OCI-LY1 (cell line): ENCODE measurements at regions not wholly inside any gene's neighbourhood (a gene's known extent, or its start where the extent isn't known, plus 50 kb on each side); places are given as distances from the start of the nearest gene placed in this dataset.

ENCODE experiments used
- CTCF ChIP-seq: fragments of 200-600 bp; sonication (generic), shearing (Covaris generic); IDR thresholded peaks from 2 replicates; pipeline ENCODE4 v1.5.1; 2017; ENCODE audit warnings: mild to moderate bottlenecking, antibody characterized with exemption, low read length, moderate library complexity, mixed read lengths
- EZH2 ChIP-seq: fragments of 200-600 bp; sonication (generic), shearing (Covaris generic); IDR thresholded peaks from 2 replicates; pipeline ENCODE4 v1.8.0; 2017; ENCODE audit warnings: borderline replicate concordance, mixed run types, mild to moderate bottlenecking, antibody characterized with exemption, low read length, moderate library complexity, mixed read lengths

DNA sequence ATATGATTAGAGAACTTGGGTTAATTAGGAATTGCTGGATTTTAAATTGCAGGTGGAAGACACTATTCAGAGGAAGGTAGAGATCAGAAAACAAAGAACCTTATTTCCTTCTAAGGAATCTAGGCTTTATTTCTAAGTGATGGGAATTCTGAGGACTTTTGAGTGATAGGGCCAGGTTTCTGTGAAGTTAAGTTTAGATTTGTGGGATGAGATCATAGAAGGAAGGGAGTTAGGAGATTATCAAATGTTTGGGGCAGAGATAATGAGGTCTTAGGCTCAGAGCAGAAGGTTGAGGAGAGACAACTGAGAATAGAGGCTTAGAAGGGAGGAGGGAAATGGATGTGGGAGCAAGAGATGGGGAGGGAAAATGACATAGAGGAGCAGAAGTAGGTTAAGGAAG is 109.7 kb upstream of the MMS22L start:
- TF ChIP-seq EZH2 (no peak), CTCF (no peak)
